OCI-LY3 (cell line): ENCODE measurements at regions not wholly inside any gene's neighbourhood (a gene's known extent, or its start where the extent isn't known, plus 50 kb on each side); places are given as distances from the start of the nearest gene placed in this dataset.

Experiments
- H2AFZ ChIP-seq: fragments of 200-600, 300-600 bp; shearing (Covaris generic); 2 replicates; pipeline ENCODE4 v1.6.0; 2014; ENCODE audit warnings: antibody characterized with exemption, low read depth, low read length
- H3K27ac ChIP-seq: fragments of 200-600, 300-600 bp; sonication (generic); 2 replicates; pipeline ENCODE4 v1.5.1; 2014; ENCODE audit warnings: mild to moderate bottlenecking, low read length, moderate library complexity, mixed read lengths
- H3K27me3 ChIP-seq: fragments of 200-600, 300-600 bp; sonication (generic); 2 replicates; pipeline ENCODE4 v1.6.1; 2014; ENCODE audit warnings: low read depth, low read length, mixed read lengths
- H3K36me3 ChIP-seq: fragments of 200-600, 300-600 bp; sonication (generic); replicated peaks from 2 replicates; pipeline ENCODE3; 2014; ENCODE audit warnings: low read depth, low read length, mixed read lengths
- H3K4me1 ChIP-seq: fragments of 300-600, 200-600 bp; sonication (generic); 2 replicates; pipeline ENCODE4 v1.6.1; 2014; ENCODE audit warnings: low read length, mixed read lengths
- H3K4me2 ChIP-seq: fragments of 200-600, 300-600 bp; sonication (generic); 2 replicates; pipeline ENCODE4 v1.6.1; 2014; ENCODE audit warnings: low read length, mixed read lengths
- H3K4me3 ChIP-seq: fragments of 300-600, 200-600 bp; sonication (generic); 2 replicates; pipeline ENCODE4 v1.5.1; 2014; ENCODE audit warnings: antibody characterized with exemption, mild to moderate bottlenecking, low read length, moderate library complexity
- H3K79me2 ChIP-seq: fragments of 300-600, 200-600 bp; shearing (Covaris generic); 2 replicates; pipeline ENCODE4 v1.6.1; 2014; ENCODE audit warnings: mild to moderate bottlenecking, low read length, mixed read lengths
- H3K9ac ChIP-seq: fragments of 300-600, 200-600 bp; shearing (Covaris generic); 2 replicates; pipeline ENCODE4 v1.6.0; 2014; ENCODE audit warnings: mild to moderate bottlenecking, low read length, moderate library complexity
- H3K9me3 ChIP-seq: fragments of 200-600, 300-600 bp; shearing (Covaris generic); 2 replicates; pipeline ENCODE4 v1.6.1; 2014; ENCODE audit warnings: low read length, mixed read lengths; ENCODE audit not compliant: insufficient read depth
- H4K20me1 ChIP-seq: fragments of 200-600, 300-600 bp; sonication (generic); 2 replicates; pipeline ENCODE4 v1.6.1; 2016; ENCODE audit warnings: low read length, mixed read lengths; ENCODE audit not compliant: insufficient read depth
- EZH2phosphoT487 ChIP-seq: fragments of 200-600 bp; shearing (Covaris generic); IDR thresholded peaks from 2 replicates; pipeline ENCODE4 v1.6.1; 2018; ENCODE audit warnings: antibody characterized with exemption, mixed run types, low read depth
- TF ChIP-seq, protein P1 (sequence below): fragments of 200-600, 300-600 bp; sonication (generic); IDR thresholded peaks from 2 replicates; pipeline ENCODE4 v1.5.1; 2014; ENCODE audit warnings: antibody characterized with exemption, low read length, low read depth

DNA sequence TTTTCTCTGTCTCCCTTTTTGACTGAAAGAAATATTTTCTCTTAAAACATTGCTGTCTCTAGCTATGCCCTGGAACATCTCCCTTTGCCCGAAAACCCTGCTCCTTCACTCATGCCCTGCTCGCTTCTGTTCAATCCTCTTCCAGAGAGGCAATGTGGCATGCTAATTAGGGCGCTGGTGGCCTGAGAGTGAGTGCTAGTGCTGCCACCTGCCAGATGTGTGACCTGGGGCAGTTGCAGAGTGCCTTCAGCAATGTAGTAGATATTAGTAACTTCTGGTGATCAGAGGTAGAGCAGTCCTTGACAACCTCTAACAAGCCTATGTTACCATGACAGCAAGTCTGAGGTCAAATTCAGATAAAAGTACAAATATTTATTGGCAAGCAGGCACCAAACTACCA, 119.5 kb upstream of the OSMR start:
- no peaks in the 10 kb centered on the region for H3K36me3 ChIP-seq
- no peak overlapping the region for H3K9ac ChIP-seq
- H3K9me3 ChIP-seq = no peaks in the 10 kb centered on the region
- no peaks in the 10 kb centered on the region for H4K20me1 ChIP-seq
- H3K4me2 ChIP-seq = no peak overlapping the region
- H3K4me1 ChIP-seq = no peaks in the 10 kb centered on the region
- no peaks in the 10 kb centered on the region for H3K27me3 ChIP-seq
- TF ChIP-seq, protein P1, sequence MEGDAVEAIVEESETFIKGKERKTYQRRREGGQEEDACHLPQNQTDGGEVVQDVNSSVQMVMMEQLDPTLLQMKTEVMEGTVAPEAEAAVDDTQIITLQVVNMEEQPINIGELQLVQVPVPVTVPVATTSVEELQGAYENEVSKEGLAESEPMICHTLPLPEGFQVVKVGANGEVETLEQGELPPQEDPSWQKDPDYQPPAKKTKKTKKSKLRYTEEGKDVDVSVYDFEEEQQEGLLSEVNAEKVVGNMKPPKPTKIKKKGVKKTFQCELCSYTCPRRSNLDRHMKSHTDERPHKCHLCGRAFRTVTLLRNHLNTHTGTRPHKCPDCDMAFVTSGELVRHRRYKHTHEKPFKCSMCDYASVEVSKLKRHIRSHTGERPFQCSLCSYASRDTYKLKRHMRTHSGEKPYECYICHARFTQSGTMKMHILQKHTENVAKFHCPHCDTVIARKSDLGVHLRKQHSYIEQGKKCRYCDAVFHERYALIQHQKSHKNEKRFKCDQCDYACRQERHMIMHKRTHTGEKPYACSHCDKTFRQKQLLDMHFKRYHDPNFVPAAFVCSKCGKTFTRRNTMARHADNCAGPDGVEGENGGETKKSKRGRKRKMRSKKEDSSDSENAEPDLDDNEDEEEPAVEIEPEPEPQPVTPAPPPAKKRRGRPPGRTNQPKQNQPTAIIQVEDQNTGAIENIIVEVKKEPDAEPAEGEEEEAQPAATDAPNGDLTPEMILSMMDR = no peak
- TF ChIP-seq EZH2phosphoT487 = no peak
- no peak overlapping the region for H3K4me3 ChIP-seq
- no peak overlapping the region for H3K27ac ChIP-seq
- no peak overlapping the region for H2AFZ ChIP-seq
- H3K79me2 ChIP-seq = no peaks in the 10 kb centered on the region

DNA sequence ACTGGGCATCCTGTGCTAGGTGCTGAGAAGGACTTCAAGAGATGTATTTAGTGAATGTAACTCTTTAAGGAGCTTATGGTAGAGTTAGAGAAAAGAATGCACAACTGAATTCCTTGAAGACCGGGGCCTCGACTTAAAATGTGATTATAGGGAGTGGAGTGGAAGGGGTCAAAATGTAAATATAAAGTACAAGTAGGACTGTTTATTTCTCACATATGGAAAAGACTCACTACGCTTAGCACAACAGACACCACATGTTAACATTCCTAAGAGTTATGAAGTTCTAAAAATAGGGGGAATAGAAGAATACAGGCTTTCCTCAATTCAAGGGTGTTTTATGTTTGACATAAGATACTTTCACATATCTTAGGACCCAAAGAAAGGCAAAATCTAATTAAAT, 117.8 kb upstream of the OSMR start:
- H3K27me3 ChIP-seq = no peaks in the 10 kb centered on the region
- no peak overlapping the region for H3K4me3 ChIP-seq
- H4K20me1 ChIP-seq = no peaks in the 10 kb centered on the region
- H3K79me2 ChIP-seq = no peaks in the 10 kb centered on the region
- no peak overlapping the region for H2AFZ ChIP-seq
- no peak overlapping the region for H3K27ac ChIP-seq
- no peaks in the 10 kb centered on the region for H3K4me1 ChIP-seq
- no peak overlapping the region for H3K4me2 ChIP-seq
- no peak overlapping the region for H3K9ac ChIP-seq
- H3K36me3 ChIP-seq = no peaks in the 10 kb centered on the region
- H3K9me3 ChIP-seq = no peaks in the 10 kb centered on the region
- TF ChIP-seq, protein P1 = no peak
- TF ChIP-seq EZH2phosphoT487 = no peak

GRCh38 chr5:38731461-38731860, 114.4 kb upstream of the OSMR start:
- Histone ChIP-seq H3K4me3 (no peak overlapping the region), H3K9ac (no peak overlapping the region), H3K9me3 (no peaks in the 10 kb centered on the region), H3K4me1 (no peaks in the 10 kb centered on the region), H4K20me1 (no peaks in the 10 kb centered on the region), H3K79me2 (no peaks in the 10 kb centered on the region), H3K4me2 (no peak overlapping the region), H3K27me3 (peaks cover 3% of the 10 kb centered on the region; the same call in 1 of the 2 replicates), H3K36me3 (no peaks in the 10 kb centered on the region), H2AFZ (no peak overlapping the region), H3K27ac (no peak overlapping the region)
- no peak for TF ChIP-seq EZH2phosphoT487
- TF ChIP-seq, protein P1 = no peak

- Histone ChIP-seq H2AFZ (no peak overlapping the region), H3K27me3 (peaks cover 3% of the 10 kb centered on the region; the same call in 1 of the 2 replicates), H3K79me2 (no peaks in the 10 kb centered on the region), H3K27ac (no peak overlapping the region), H3K4me2 (no peak overlapping the region), H3K4me1 (no peaks in the 10 kb centered on the region), H4K20me1 (no peaks in the 10 kb centered on the region), H3K4me3 (no peak overlapping the region), H3K9me3 (no peaks in the 10 kb centered on the region), H3K9ac (no peak overlapping the region), H3K36me3 (no peaks in the 10 kb centered on the region)
- no peak for TF ChIP-seq EZH2phosphoT487
- TF ChIP-seq, protein P1 = no peak
These were observed 111.5 kb upstream of the OSMR start for GRCh38 chr5:38734353-38734752.
